ENCODE measurements at regions not wholly inside any gene's neighbourhood (a gene's known extent, or its start where the extent isn't known, plus 50 kb on each side); places are given as distances from the start of the nearest gene placed in this dataset.

DNA sequence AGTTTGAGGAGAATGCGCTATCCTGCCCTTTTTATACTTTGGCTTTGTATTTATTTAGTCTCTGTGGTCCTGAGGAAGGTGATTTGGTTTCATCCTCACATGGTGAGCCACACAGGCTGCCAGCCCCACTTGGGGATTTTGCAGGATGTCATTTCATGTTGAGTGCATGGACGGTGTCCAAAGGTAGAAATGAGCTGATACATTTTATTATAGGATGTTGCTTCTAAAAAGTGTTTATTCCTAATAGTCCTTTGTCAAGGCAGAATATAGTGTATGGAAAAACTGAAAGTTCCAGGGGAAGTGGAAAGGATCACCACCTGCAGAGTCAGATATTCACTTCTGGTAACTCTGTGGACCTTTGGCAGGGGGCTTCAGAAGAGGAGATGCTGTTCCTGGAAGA lies 434.6 kb downstream of the CD109 start:
- in situ Hi-C loops (cut with HindIII; ENCODE audit: extremely low pct_ligation_motif_present, low pct_unique_long_range_greater_than_20kb) (no loop called here), intact Hi-C loops (cut with micrococcal nuclease; ENCODE audit: unreplicated experiment) (no loop called here)
- no peaks in the 10 kb centered on the region for H4K20me1 ChIP-seq (ENCODE audit: insufficient read depth, low read length)
- ATAC-seq (no peak), DNase-seq (ENCODE audit: low spot score) (no peak), FAIRE-seq (no peak)
- no peak overlapping the region for H2AFZ ChIP-seq (ENCODE audit: low read length)
- ChIA-PET CTCF (ENCODE audit: low intra/inter-chr PET ratio, low total read pairs) (no interaction called here), POLR2A (no interaction called here)
- WGBS (ENCODE audit: low lambda C conversion rate): 0% methylated on average over 2 of the region's 2 CpGs
- no peak overlapping the region for H3K4me3 ChIP-seq (replicated peaks in 1 of 3; ENCODE audit: insufficient read depth in 1 of 3, low read depth in 2 of 3, low read length in 3 of 3)
- H3K4me1 ChIP-seq (ENCODE audit: insufficient read depth, low read length): no peaks in the 10 kb centered on the region
- no peaks in the 10 kb centered on the region for H3K9me3 ChIP-seq (ENCODE audit: low read length)
- no peak overlapping the region for H3K4me2 ChIP-seq (ENCODE audit: low read depth, low read length)
- TF ChIP-seq ARNT2 (CRISPR knock-in tag; IDR thresholded peaks at IDR 0.05; ENCODE audit: low read depth): no peak
- no peak for TF ChIP-seq DPF2 (CRISPR knock-in tag; IDR thresholded peaks at IDR 0.05; ENCODE audit: borderline replicate concordance, low read depth)
- TF ChIP-seq ZNF333 (CRISPR knock-in tag; IDR thresholded peaks at IDR 0.05; ENCODE audit: borderline replicate concordance): no peak
- TF ChIP-seq, protein P1, sequence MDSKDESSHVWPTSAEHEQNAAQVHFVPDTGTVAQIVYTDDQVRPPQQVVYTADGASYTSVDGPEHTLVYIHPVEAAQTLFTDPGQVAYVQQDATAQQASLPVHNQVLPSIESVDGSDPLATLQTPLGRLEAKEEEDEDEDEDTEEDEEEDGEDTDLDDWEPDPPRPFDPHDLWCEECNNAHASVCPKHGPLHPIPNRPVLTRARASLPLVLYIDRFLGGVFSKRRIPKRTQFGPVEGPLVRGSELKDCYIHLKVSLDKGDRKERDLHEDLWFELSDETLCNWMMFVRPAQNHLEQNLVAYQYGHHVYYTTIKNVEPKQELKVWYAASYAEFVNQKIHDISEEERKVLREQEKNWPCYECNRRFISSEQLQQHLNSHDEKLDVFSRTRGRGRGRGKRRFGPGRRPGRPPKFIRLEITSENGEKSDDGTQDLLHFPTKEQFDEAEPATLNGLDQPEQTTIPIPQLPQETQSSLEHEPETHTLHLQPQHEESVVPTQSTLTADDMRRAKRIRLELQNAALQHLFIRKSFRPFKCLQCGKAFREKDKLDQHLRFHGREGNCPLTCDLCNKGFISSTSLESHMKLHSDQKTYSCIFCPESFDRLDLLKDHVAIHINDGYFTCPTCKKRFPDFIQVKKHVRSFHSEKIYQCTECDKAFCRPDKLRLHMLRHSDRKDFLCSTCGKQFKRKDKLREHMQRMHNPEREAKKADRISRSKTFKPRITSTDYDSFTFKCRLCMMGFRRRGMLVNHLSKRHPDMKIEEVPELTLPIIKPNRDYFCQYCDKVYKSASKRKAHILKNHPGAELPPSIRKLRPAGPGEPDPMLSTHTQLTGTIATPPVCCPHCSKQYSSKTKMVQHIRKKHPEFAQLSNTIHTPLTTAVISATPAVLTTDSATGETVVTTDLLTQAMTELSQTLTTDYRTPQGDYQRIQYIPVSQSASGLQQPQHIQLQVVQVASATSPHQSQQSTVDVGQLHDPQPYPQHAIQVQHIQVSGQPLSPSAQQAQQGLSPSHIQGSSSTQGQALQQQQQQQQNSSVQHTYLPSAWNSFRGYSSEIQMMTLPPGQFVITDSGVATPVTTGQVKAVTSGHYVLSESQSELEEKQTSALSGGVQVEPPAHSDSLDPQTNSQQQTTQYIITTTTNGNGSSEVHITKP (CRISPR knock-in tag; IDR thresholded peaks at IDR 0.05; ENCODE audit: low read depth): no peak
- TF ChIP-seq, protein P2, sequence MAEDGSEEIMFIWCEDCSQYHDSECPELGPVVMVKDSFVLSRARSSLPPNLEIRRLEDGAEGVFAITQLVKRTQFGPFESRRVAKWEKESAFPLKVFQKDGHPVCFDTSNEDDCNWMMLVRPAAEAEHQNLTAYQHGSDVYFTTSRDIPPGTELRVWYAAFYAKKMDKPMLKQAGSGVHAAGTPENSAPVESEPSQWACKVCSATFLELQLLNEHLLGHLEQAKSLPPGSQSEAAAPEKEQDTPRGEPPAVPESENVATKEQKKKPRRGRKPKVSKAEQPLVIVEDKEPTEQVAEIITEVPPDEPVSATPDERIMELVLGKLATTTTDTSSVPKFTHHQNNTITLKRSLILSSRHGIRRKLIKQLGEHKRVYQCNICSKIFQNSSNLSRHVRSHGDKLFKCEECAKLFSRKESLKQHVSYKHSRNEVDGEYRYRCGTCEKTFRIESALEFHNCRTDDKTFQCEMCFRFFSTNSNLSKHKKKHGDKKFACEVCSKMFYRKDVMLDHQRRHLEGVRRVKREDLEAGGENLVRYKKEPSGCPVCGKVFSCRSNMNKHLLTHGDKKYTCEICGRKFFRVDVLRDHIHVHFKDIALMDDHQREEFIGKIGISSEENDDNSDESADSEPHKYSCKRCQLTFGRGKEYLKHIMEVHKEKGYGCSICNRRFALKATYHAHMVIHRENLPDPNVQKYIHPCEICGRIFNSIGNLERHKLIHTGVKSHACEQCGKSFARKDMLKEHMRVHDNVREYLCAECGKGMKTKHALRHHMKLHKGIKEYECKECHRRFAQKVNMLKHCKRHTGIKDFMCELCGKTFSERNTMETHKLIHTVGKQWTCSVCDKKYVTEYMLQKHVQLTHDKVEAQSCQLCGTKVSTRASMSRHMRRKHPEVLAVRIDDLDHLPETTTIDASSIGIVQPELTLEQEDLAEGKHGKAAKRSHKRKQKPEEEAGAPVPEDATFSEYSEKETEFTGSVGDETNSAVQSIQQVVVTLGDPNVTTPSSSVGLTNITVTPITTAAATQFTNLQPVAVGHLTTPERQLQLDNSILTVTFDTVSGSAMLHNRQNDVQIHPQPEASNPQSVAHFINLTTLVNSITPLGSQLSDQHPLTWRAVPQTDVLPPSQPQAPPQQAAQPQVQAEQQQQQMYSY (CRISPR knock-in tag; IDR thresholded peaks at IDR 0.05): no peak
- H3K9ac ChIP-seq (ENCODE audit: insufficient read depth, low read depth, low read length): no peak overlapping the region
- BruUV-seq (replicated peaks): no TSS peak
- H3K79me2 ChIP-seq (ENCODE audit: insufficient read depth, low read length): no peaks in the 10 kb centered on the region
- no peaks in the 10 kb centered on the region for H3K27me3 ChIP-seq (ENCODE audit: control insufficient read depth in 1 of 2, insufficient read depth in 2 of 2, low read length in 2 of 2)
- H3K27ac ChIP-seq (ENCODE audit: extremely low read length, insufficient read depth, low read length): no peak overlapping the region
- no peaks in the 10 kb centered on the region for H3K36me3 ChIP-seq (replicated peaks in 1 of 2; ENCODE audit: control insufficient read depth in 1 of 2, insufficient read depth in 2 of 2, low read length in 2 of 2)

All from HepG2 (cell line).